HepG2 (cell line): ENCODE measurements at regions not wholly inside any gene's neighbourhood (a gene's known extent, or its start where the extent isn't known, plus 50 kb on each side); places are given as distances from the start of the nearest gene placed in this dataset.

Experiments used
- ATAC-seq: fragments of 200-7000 bp; cut with Tn5 transposase; 3 replicates; pipeline ENCODE4 v1.9.1; 2020; ENCODE audit warnings: mild to moderate bottlenecking, moderate library complexity
- BruUV-seq: library from RNA; stranded (reverse); fragments of 400-500 nt; replicated peaks from 2 replicates; lab custom pipeline; 2021; lab: Mats Ljungman, UMichigan
- CTCF ChIA-PET: fragments of 300-600 bp; formaldehyde crosslinking; extraction: SDS; loops from one replicate; lab custom pipeline; 2021; ENCODE audit warnings: low total read pairs, inconsistent platforms, low intra/inter-chr PET ratio; lab: Yijun Ruan, JAX
- POLR2A ChIA-PET: fragments of 350-600 bp; sonication (Branson Sonifier 250); formaldehyde crosslinking; loops from one replicate; lab custom pipeline; 2020; ENCODE audit warnings: antibody characterized with exemption, inconsistent platforms; lab: Yijun Ruan, JAX
- DNase-seq: peaks from one replicate; pipeline ENCODE4 v3.0.0-alpha.2; 2015; ENCODE audit warnings: low spot score
- FAIRE-seq: peaks from 3 replicates; lab custom pipeline; 2011; peaks lifted over from hg19 to GRCh38; lab: Jason Lieb, UNC
- H2AFZ ChIP-seq: one replicate; pipeline ENCODE4 v1.6.1; 2011; ENCODE audit warnings: low read length, inconsistent platforms
- H3K27ac ChIP-seq: fragments of 300-600 bp; 3 replicates; pipeline ENCODE4 v1.8.0; 2011; ENCODE audit warnings: mixed run types, mild to moderate bottlenecking, mixed read lengths, low read length, inconsistent platforms; ENCODE audit not compliant: insufficient read depth; ENCODE audit errors: extremely low read length
- H3K27me3 ChIP-seq, 2 experiments: fragments of 200-600 bp in 1 of 2; 2 replicates in 1 of 2; 3 replicates in 1 of 2; pipeline versions ENCODE4 v1.6.0 to v1.8.0; 2011; ENCODE audit warnings: low read length in 2 of 2, mild to moderate bottlenecking in 2 of 2, moderate library complexity in 2 of 2, inconsistent platforms in 1 of 2; ENCODE audit not compliant: insufficient read depth in 2 of 2, control insufficient read depth in 1 of 2
- H3K36me3 ChIP-seq, 2 experiments: fragments of 200-600 bp in 1 of 2; replicated peaks in 1 of 2; 2 replicates in 1 of 2; 3 replicates in 1 of 2; pipeline versions ENCODE4 v1.5.1 to v1.8.0; 2011; ENCODE audit warnings: low read length in 2 of 2, inconsistent platforms in 1 of 2; ENCODE audit not compliant: insufficient read depth in 2 of 2, control insufficient read depth in 1 of 2
- H3K4me1 ChIP-seq: 2 replicates; pipeline ENCODE4 v1.5.1; 2012; ENCODE audit warnings: low read length, inconsistent platforms; ENCODE audit not compliant: insufficient read depth
- H3K4me2 ChIP-seq: 2 replicates; pipeline ENCODE4 v1.6.0; 2011; ENCODE audit warnings: low read depth, low read length, inconsistent platforms
- H3K4me3 ChIP-seq, 3 experiments: fragments of 200-600 bp in 1 of 3; sonication (generic), shearing (Covaris generic) in 1 of 3; replicated peaks in 1 of 3; 2 replicates each; pipeline ENCODE4 v1.5.1; 2011 to 2016; ENCODE audit warnings: low read length in 3 of 3, inconsistent platforms in 2 of 3, low read depth in 2 of 3, mild to moderate bottlenecking in 2 of 3, control low read depth in 1 of 3, mixed read lengths in 1 of 3; ENCODE audit not compliant: insufficient read depth in 1 of 3
- H3K79me2 ChIP-seq: one replicate; pipeline ENCODE4 v1.6.1; 2011; ENCODE audit warnings: low read length, inconsistent platforms; ENCODE audit not compliant: insufficient read depth
- H3K9ac ChIP-seq: 2 replicates; pipeline ENCODE4 v1.6.0; 2011; ENCODE audit warnings: mild to moderate bottlenecking, low read depth, low read length, inconsistent platforms; ENCODE audit not compliant: insufficient read depth
- H3K9me3 ChIP-seq: 2 replicates; pipeline ENCODE4 v1.5.1; 2012; ENCODE audit warnings: mild to moderate bottlenecking, low read length
- H4K20me1 ChIP-seq: 2 replicates; pipeline ENCODE4 v1.6.0; 2011; ENCODE audit warnings: inconsistent platforms, mild to moderate bottlenecking, low read length, moderate library complexity; ENCODE audit not compliant: insufficient read depth
- ATF7-NPFF ChIP-seq: sonication (generic); formaldehyde crosslinking; IDR thresholded peaks from 2 replicates; pipeline ENCODE4 v1.8.1; 2023; ENCODE audit warnings: mild to moderate bottlenecking, low read depth, missing genetic modification reagents, moderate library complexity
- FOXM1 ChIP-seq: sonication (generic); formaldehyde crosslinking; IDR thresholded peaks from 2 replicates; pipeline ENCODE4 v1.5.0; 2020; ENCODE audit warnings: missing genetic modification reagents
- KAT8 ChIP-seq: IDR thresholded peaks from 2 replicates; pipeline ENCODE4 v1.6.1; 2016; ENCODE audit warnings: missing genetic modification reagents, missing compliant biosample characterization
- MTF1 ChIP-seq: sonication (generic); formaldehyde crosslinking; IDR thresholded peaks from 2 replicates; pipeline ENCODE4 v1.5.0; 2020; ENCODE audit warnings: missing genetic modification reagents
- NBN ChIP-seq: fragments of 450-650 bp; conservative IDR thresholded peaks from 2 replicates; pipeline ENCODE4 v1.6.1; 2017
- THAP11 ChIP-seq: IDR thresholded peaks from 2 replicates; pipeline ENCODE4 v1.6.1; 2016; ENCODE audit warnings: missing biosample characterization, missing genetic modification reagents
- U2AF2 ChIP-seq: fragments of 200-400 bp; formaldehyde crosslinking; IDR thresholded peaks from 2 replicates; pipeline ENCODE4 v1.6.1; 2017; ENCODE audit warnings: low read depth, mild to moderate bottlenecking, low read length
- ZNF562 ChIP-seq: sonication (generic); formaldehyde crosslinking; IDR thresholded peaks from 2 replicates; pipeline ENCODE4 v1.8.0; 2022; ENCODE audit warnings: missing genetic modification reagents, borderline replicate concordance
- ZNF607 ChIP-seq: sonication (generic); formaldehyde crosslinking; IDR thresholded peaks from 2 replicates; pipeline ENCODE4 v1.5.1; 2020; ENCODE audit warnings: missing genetic modification reagents, mild to moderate bottlenecking, borderline replicate concordance
- ZNF773 ChIP-seq: sonication (generic); formaldehyde crosslinking; IDR thresholded peaks from 2 replicates; pipeline ENCODE4 v1.4.0; 2020; ENCODE audit warnings: missing genetic modification reagents, borderline replicate concordance
- ZNF816 ChIP-seq: sonication (generic); formaldehyde crosslinking; IDR thresholded peaks from 2 replicates; pipeline ENCODE4 v1.8.0; 2022; ENCODE audit warnings: missing genetic modification reagents, mild to moderate bottlenecking, borderline replicate concordance
- ZNF839 ChIP-seq: sonication (generic); formaldehyde crosslinking; IDR thresholded peaks from 2 replicates; pipeline ENCODE4 v1.4.0; 2020; ENCODE audit warnings: missing genetic modification reagents, mild to moderate bottlenecking, borderline replicate concordance
- WGBS: methylation state at CpG from one replicate; pipeline ENCODE4 v1.1.6; 2017; ENCODE audit warnings: low lambda C conversion rate; 5-methylcytosine and 5-hydroxymethylcytosine counted together
- in situ Hi-C: cut with HindIII; loops from 2 replicates; pipeline ENCODE4 v1.10.0; 2017; ENCODE audit warnings: low pct_unique_long_range_greater_than_20kb; ENCODE audit not compliant: extremely low pct_ligation_motif_present
- intact Hi-C: fragments of 100-400 bp; cut with micrococcal nuclease; formaldehyde crosslinking; loops from one replicate; pipeline ENCODE4 v1.10.0; 2022; ENCODE audit not compliant: unreplicated experiment
- TF ChIP-seq, protein P1 (sequence below): sonication (generic); formaldehyde crosslinking; IDR thresholded peaks from 2 replicates; pipeline ENCODE4 v1.8.0; 2022; ENCODE audit warnings: missing genetic modification reagents, low read depth, mild to moderate bottlenecking, borderline replicate concordance
- TF ChIP-seq, protein P2 (sequence below): sonication (generic); formaldehyde crosslinking; IDR thresholded peaks from 2 replicates; pipeline ENCODE4 v1.8.0; 2022; ENCODE audit warnings: mild to moderate bottlenecking, missing genetic modification reagents, borderline replicate concordance

DNA sequence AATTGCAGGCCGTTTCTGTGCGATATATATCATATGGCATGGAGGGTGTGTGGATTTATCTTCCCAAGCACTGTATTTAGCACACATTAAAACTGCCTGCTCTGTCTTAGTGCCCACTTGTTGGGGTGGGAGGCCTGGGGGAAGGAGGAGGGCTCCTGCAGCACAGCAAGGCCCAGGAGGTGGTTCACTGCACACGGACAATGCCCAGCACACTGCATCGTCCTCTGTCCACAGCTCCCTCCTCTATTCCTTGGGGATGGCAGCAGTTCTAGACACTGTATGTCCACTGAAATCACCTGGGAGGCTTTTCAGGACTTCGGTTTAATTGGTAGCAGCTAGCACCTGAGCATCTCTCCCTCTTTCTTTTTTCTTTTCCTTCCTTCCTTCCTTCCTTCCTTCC, 161.2 kb downstream of the KTN1 start:
- no peak for FAIRE-seq
- intact Hi-C loops: no loop called here

DNA sequence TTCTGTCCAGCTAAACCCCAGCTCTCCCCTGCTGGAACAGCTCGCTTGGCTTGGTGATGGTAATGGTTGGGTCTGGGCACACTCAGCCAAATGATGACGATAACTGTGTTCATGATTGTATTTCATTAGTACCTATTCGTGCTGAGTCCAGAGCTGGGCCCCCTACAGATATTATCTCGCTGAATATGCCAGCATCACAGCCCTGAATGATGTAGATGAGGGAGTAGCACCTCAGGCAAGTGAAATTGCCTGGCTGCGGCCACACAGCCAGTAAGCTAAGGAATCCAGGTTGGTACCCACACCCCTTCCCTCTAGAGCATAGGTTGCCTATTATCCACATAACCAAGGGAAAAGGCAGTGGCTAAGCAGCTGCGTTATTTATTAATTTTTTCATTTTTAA, 163.5 kb downstream of the KTN1 start:
- TF ChIP-seq ATF7-NPFF (CRISPR knock-in tag): no peak
- TF ChIP-seq U2AF2: no peak
- TF ChIP-seq MTF1 (CRISPR knock-in tag): no peak
- TF ChIP-seq ZNF773 (CRISPR knock-in tag): no peak
- TF ChIP-seq, all 625 proteins: peak for 0
- ATAC-seq: no peak
- Histone ChIP-seq H3K9ac (no peak overlapping the region), H3K4me1 (peaks cover 18% of the 10 kb centered on the region), H3K79me2 (no peaks in the 10 kb centered on the region), H3K27me3 (0 out of 5 replicates have a peak, but pooled peaks cover 0 to 3% of the 10 kb centered on the region in 2 experiments), H2AFZ (no peak overlapping the region), H3K27ac (no peak overlapping the region), H3K9me3 (no peaks in the 10 kb centered on the region), H3K4me3 (no peak overlapping the region), H3K4me2 (no peak overlapping the region), H4K20me1 (no peaks in the 10 kb centered on the region), H3K36me3 (no peaks in the 10 kb centered on the region)
- in situ Hi-C loops (no loop called here), intact Hi-C loops (no loop called here)
- ChIA-PET POLR2A (no interaction called here), CTCF (no interaction called here)
- FAIRE-seq: no peak
- 49% methylated on average over 5 of the region's 6 CpGs for WGBS
- no peak for DNase-seq
- no TSS peak for BruUV-seq

More for the DNA sequence above, 161.2 kb downstream of the KTN1 start:
- H3K9me3 ChIP-seq: no peaks in the 10 kb centered on the region
- 34% methylated on average over 5 of the region's 5 CpGs for WGBS
- no peak overlapping the region for H3K27ac ChIP-seq
- peaks cover 9% of the 10 kb centered on the region for H3K4me1 ChIP-seq
- DNase-seq: no peak
- 0 out of 5 replicates have a peak, but pooled peaks cover 0 to 3% of the 10 kb centered on the region in 2 experiments for H3K27me3 ChIP-seq
- H3K4me2 ChIP-seq: no peak overlapping the region
- no TSS peak for BruUV-seq
- H3K4me3 ChIP-seq: no peak overlapping the region
- H2AFZ ChIP-seq: no peak overlapping the region
- in situ Hi-C loops: no loop called here
- ChIA-PET CTCF (no interaction called here), POLR2A (no interaction called here)
- H3K79me2 ChIP-seq: no peaks in the 10 kb centered on the region
- TF ChIP-seq ZNF839 (CRISPR knock-in tag) (no peak), NBN (no peak), FOXM1 (CRISPR knock-in tag) (no peak), ZNF562 (no peak), ZNF607 (CRISPR knock-in tag) (no peak), ZNF816 (CRISPR knock-in tag) (no peak), THAP11 (no peak), KAT8 (CRISPR knock-in tag) (no peak)
- TF ChIP-seq, protein P1, sequence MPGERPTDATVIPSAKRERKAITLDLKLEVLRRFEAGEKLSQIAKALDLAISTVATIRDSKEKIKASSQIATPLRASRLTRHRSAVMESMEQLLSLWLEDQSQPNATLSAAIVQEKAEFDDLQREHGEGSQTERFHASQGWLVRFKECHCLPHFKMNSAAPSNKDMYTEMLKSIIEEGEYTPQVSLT (CRISPR knock-in tag): no peak
- TF ChIP-seq, protein P2, sequence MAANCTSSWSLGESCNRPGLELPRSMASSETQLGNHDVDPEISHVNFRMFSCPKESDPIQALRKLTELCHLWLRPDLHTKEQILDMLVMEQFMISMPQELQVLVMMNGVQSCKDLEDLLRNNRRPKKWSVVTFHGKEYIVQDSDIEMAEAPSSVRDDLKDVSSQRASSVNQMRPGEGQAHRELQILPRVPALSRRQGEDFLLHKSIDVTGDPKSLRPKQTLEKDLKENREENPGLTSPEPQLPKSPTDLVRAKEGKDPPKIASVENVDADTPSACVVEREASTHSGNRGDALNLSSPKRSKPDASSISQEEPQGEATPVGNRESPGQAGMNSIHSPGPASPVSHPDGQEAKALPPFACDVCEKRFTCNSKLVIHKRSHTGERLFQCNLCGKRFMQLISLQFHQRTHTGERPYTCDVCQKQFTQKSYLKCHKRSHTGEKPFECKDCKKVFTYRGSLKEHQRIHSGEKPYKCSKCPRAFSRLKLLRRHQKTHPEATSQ (CRISPR knock-in tag): no peak
- ATAC-seq: no peak
- H3K9ac ChIP-seq: no peak overlapping the region
- H4K20me1 ChIP-seq: no peaks in the 10 kb centered on the region
- no peaks in the 10 kb centered on the region for H3K36me3 ChIP-seq
